Mucosa of rectum (tissue), 2 donors: ENCODE measurements at regions not wholly inside any gene's neighbourhood (a gene's known extent, or its start where the extent isn't known, plus 50 kb on each side); places are given as distances from the start of the nearest gene placed in this dataset.

Experiments used
- H3K27ac ChIP-seq, 2 donors: one replicate each; pipeline ENCODE4 v1.7.0; 2013; ENCODE audit warnings: inconsistent platforms in 2 of 2, low read depth in 2 of 2, low read length in 2 of 2
- H3K27me3 ChIP-seq, 2 donors: one replicate each; pipeline ENCODE4 v1.7.0; 2013; ENCODE audit warnings: low read length in 2 of 2; ENCODE audit not compliant: control insufficient read depth in 2 of 2, insufficient read depth in 2 of 2
- H3K36me3 ChIP-seq, 2 donors: one replicate each; pipeline ENCODE4 v1.7.0; 2013; ENCODE audit warnings: low read length in 2 of 2; ENCODE audit not compliant: control insufficient read depth in 2 of 2, insufficient read depth in 2 of 2
- H3K4me1 ChIP-seq, 2 donors: one replicate each; pipeline ENCODE4 v1.7.0; 2013; ENCODE audit warnings: low read length in 2 of 2, mild to moderate bottlenecking in 1 of 2; ENCODE audit not compliant: control insufficient read depth in 2 of 2, insufficient read depth in 2 of 2
- H3K4me3 ChIP-seq, 2 donors: one replicate each; pipeline ENCODE4 v1.7.0; 2013; ENCODE audit warnings: low read length in 2 of 2
- H3K9ac ChIP-seq, 2 donors: one replicate each; pipeline ENCODE4 v1.7.0; 2013; ENCODE audit warnings: low read length in 2 of 2, low read depth in 1 of 2, mild to moderate bottlenecking in 1 of 2
- H3K9me3 ChIP-seq, 2 donors: one replicate each; pipeline ENCODE4 v1.7.0; 2013; ENCODE audit warnings: low read length in 2 of 2; ENCODE audit not compliant: control insufficient read depth in 2 of 2
- donor health status: healthy.
- donor health status: Normal muscosa, but diverticular disease.

- Histone ChIP-seq H3K27me3 (no peaks in the 10 kb centered on the region), H3K9ac (no peak overlapping the region), H3K4me3 (no peak overlapping the region)
These were observed 95.6 kb upstream of the RALGAPA2 start for GRCh38 chr20:20808016-20808415.

DNA sequence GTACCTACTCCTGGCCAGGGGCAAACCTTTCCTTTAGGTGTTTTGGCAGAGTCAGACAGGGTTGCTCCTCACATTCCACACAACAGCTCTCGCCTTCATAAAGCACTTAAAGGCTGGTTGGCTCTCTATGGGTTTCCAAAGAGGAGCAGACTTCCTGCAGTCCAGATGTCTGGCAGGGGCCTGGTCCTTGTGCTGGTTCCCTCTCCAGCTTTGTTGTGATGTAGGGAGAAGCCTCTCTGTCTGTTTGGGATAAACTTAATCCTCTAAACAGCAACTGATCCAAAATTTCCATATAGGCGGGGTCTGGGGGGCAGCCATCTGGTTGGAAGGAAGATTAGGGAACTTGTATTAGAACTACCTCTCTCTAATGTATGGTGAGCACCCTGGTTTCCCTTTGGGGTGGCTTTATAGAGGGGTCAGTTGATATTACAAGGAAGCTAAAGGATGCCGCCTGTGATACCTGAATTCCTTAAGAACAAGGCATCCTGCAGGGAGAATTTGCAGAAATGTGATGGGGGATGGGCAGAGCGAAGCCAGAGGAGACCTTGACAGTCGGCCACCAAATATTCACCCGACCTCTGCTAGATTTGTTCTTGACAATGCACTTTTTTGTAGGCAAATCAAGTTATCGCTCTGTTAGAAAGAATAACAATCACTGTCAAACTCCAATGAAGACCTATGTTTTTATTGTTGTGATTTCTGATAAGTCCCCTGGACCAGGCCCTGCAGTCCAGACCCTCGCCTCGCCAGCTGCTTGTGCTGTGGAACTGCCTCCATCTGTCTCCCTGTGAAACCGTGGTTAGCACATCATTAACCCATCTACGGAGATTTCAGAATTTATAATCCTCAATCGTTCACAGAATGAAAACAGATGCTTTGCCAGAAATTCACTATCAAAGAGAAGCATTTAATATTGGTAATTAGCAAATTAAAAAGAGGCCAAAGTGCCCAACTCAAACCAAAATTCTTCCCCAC, 94.0 kb upstream of the RALGAPA2 start:
- Histone ChIP-seq H3K27me3 (no peaks in the 10 kb centered on the region), H3K27ac (no peak overlapping the region), H3K36me3 (no peaks in the 10 kb centered on the region), H3K4me1 (no peaks in the 10 kb centered on the region), H3K4me3 (no peak overlapping the region), H3K9me3 (no peaks in the 10 kb centered on the region), H3K9ac (no peak overlapping the region)

More at GRCh38 chr20:20808016-20808415, 95.6 kb upstream of the RALGAPA2 start:
- Histone ChIP-seq H3K36me3 (no peaks in the 10 kb centered on the region), H3K4me1 (no peaks in the 10 kb centered on the region), H3K27ac (no peak overlapping the region), H3K9me3 (no peaks in the 10 kb centered on the region)

- Histone ChIP-seq H3K27ac (no peak overlapping the region), H3K4me1 (no peaks in the 10 kb centered on the region), H3K9ac (no peak overlapping the region), H3K4me3 (no peak overlapping the region), H3K9me3 (no peaks in the 10 kb centered on the region), H3K36me3 (no peaks in the 10 kb centered on the region), H3K27me3 (no peaks in the 10 kb centered on the region)
These were observed 90.6 kb upstream of the RALGAPA2 start for GRCh38 chr20:20803011-20803410.

DNA sequence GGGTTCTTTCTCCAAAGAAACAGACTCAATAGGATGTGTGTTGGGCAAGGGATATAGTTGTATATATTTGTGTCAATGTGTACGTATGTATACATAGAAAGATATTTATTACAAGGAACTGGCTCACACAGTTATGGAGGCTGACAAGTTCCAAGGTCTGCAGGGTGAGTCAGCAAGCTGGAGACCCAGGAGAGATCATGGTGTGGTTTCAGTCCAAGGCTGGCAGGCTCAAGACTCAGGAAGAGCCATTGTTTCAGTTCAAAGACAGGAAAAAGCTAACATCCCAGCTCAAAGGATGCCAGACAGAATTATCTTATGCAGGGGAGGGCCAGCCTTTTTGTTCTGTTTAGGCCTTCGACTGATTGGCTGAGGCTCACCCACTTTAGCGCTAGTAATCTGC, 89.9 kb upstream of the RALGAPA2 start:
- Histone ChIP-seq H3K9ac (no peak overlapping the region), H3K27me3 (no peaks in the 10 kb centered on the region), H3K36me3 (no peaks in the 10 kb centered on the region), H3K4me1 (no peaks in the 10 kb centered on the region), H3K4me3 (no peak overlapping the region), H3K27ac (no peak overlapping the region), H3K9me3 (no peaks in the 10 kb centered on the region)

DNA sequence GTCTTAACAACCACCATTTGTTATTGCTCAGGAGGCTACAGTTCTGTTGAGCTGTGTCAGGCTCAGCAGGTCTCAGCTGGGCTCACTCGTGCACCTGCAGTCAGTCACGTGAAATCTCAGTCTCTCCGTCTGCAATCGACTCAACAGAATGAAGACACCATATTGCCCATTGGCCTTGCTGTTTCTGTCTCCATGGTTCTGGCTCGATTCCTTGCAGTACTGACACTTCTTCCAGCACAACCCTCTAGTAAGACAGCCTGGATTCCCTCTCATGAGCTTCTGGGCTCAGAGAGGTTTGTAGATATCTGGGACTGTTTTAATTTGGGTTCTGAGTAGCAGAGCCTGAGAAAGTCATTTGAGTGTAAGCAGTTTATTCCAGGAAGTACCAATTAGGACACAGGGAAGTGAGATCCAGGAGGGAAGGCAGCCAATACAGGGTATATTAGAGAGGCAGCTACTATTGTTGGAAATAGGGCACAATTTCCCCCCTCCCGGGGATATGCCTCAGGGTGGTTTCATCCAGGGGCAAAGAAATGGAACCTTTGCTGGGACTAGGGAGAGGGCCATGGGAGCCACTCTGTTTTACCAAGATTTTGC, 87.4 kb upstream of the RALGAPA2 start:
- no peak overlapping the region for H3K27ac ChIP-seq
- no peaks in the 10 kb centered on the region for H3K9me3 ChIP-seq
- no peaks in the 10 kb centered on the region for H3K4me1 ChIP-seq
- H3K36me3 ChIP-seq = no peaks in the 10 kb centered on the region
- no peak overlapping the region for H3K4me3 ChIP-seq
- no peaks in the 10 kb centered on the region for H3K27me3 ChIP-seq
- H3K9ac ChIP-seq = no peak overlapping the region

DNA sequence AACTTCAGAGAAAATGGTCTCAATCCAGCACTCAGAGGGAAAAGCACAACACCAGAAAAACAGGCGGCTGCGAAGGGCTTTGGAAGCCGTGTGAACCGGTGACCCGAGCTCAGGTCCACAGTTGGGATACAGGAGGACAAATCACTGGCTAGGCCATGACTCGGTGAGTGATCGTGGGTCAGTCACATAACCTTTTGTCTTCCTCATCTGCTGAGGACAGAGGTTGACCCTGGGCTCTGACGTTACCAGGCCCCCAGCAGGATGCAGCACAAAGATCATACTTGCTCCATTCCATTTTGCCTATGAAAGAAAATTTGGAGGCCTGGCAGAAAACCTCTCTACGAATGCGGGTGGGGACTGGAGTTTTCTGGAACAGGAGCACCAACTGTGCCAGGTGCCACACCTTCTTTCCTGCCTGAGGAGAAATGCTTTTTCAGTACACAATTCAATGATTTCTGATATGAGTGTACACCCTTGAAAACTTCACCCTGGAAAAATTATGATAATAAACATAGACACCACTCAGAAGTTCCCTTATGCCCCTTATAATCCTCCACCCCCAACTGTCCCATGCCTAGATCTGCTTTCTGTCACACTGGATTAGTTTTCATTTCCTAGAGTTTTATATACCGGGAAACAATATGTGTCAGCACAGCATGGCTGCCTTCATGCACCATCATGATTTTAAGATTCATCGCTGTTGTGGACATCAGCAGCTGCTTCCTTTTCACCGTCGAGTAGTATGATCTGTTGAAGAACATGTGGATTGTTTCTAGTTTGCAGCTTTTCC, 85.3 kb upstream of the RALGAPA2 start:
- Histone ChIP-seq H3K9me3 (no peaks in the 10 kb centered on the region), H3K4me3 (no peak overlapping the region), H3K27ac (no peak overlapping the region), H3K9ac (no peak overlapping the region), H3K27me3 (peaks cover 0 to 2% of the 10 kb centered on the region in 2 donors), H3K36me3 (no peaks in the 10 kb centered on the region), H3K4me1 (no peaks in the 10 kb centered on the region)

DNA sequence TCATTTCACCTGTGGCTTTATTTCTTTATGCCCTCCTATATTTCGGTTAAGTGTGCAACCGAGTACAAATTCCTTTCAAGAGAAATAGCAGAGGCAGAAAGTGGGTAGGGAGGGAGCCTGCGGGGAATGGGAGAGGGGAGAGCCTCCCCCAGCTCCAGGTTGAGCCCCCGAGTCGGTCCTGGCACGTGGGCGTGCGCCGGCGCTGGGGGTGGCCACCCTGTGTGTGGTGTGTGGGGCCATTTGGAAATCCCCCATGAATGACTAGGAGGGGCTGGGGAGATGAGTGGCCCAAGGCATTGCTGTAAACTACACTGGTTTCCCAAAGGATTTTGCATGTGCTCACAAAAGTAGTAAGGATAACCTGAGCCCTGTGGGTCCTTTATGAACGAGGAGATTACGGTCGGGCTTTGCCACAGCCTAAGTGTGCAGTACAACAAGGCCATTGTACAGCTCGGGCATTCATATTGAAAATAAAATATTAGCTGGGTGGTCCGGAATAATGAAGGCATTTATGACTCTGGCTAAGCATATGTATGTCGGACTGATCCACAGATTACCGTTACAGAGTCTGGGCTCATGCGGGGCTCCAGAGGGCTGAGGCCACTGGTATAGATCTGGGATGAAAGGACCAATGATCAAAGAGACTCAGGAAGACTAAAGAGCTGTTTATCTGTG, 84.5 kb upstream of the RALGAPA2 start:
- no peak overlapping the region for H3K27ac ChIP-seq
- no peaks in the 10 kb centered on the region for H3K4me1 ChIP-seq
- no peak overlapping the region for H3K4me3 ChIP-seq
- peaks cover 0 to 2% of the 10 kb centered on the region in 2 donors for H3K27me3 ChIP-seq
- no peak overlapping the region for H3K9ac ChIP-seq
- H3K36me3 ChIP-seq = no peaks in the 10 kb centered on the region
- H3K9me3 ChIP-seq = no peaks in the 10 kb centered on the region

DNA sequence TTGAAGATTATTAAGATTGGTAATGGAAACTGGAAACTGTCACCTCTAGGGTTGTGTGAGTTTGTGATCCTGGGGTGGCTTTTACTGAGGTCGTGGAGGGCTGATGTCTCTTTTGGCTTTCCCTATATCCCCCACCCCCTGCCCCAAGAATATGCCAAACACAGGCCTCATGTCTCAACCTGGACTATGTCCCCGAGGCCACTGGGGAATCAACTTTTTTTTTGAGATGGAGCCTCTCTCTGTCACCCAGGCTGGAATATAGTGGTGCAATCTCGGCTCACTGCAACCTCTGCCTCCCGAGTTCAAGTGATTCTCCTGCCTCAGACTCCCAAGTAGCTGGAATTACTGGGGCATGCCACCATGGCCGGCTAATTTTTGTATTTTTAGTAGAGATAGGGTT, 83.3 kb upstream of the RALGAPA2 start:
- no peak overlapping the region for H3K4me3 ChIP-seq
- peaks cover 0 to 2% of the 10 kb centered on the region in 2 donors for H3K27me3 ChIP-seq
- no peaks in the 10 kb centered on the region for H3K36me3 ChIP-seq
- H3K4me1 ChIP-seq = no peaks in the 10 kb centered on the region
- H3K27ac ChIP-seq = no peak overlapping the region
- H3K9ac ChIP-seq = no peak overlapping the region
- H3K9me3 ChIP-seq = no peaks in the 10 kb centered on the region

GRCh38 chr20:20795119-20795518, 82.7 kb upstream of the RALGAPA2 start:
- Histone ChIP-seq H3K27me3 (peaks cover 0 to 2% of the 10 kb centered on the region in 2 donors), H3K36me3 (no peaks in the 10 kb centered on the region), H3K27ac (no peak overlapping the region), H3K4me3 (no peak overlapping the region), H3K4me1 (no peaks in the 10 kb centered on the region), H3K9ac (no peak overlapping the region), H3K9me3 (no peaks in the 10 kb centered on the region)
